ENCODE measurements at regions not wholly inside any gene's neighbourhood (a gene's known extent, or its start where the extent isn't known, plus 50 kb on each side); places are given as distances from the start of the nearest gene placed in this dataset.

DNA sequence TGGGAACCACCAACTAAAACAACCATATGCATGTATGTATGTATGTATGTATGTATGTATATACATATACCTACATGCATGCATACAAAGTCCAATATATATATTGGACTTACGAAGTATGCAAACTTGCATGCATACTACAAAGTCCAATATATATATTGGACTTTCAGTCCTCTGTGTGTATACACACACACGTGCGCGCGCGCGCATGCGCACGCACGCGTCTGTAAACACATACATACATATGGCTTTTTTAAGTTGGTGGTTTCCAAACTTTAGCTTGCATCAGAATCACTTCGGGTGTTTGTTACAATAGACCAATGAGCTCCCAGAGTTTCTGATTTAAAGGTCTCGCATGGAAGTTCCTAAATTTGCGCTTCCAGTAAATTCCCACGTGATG lies 197.5 kb upstream of the C1orf87 start:
- H4K91ac ChIP-seq (ENCODE audit: insufficient read length, low read depth, low read length), result no peak overlapping the region
- no peaks in the 10 kb centered on the region for H3K79me1 ChIP-seq (ENCODE audit: insufficient read depth, low read depth, low read length, poor library complexity, severe bottlenecking)
- no peak overlapping the region for H3K4me2 ChIP-seq (ENCODE audit: insufficient read depth, insufficient read length, low read length)
- no peak overlapping the region for H3K4ac ChIP-seq (ENCODE audit: low read depth, low read length)
- no peak overlapping the region for H2BK12ac ChIP-seq (ENCODE audit: insufficient read length, low read depth, low read length)
- no peak overlapping the region for H4K8ac ChIP-seq (replicated peaks; ENCODE audit: insufficient read length, low read depth, low read length)
- no peak overlapping the region for H3K27ac ChIP-seq (ENCODE audit: insufficient read length, low read depth, low read length)
- H3K9me3 ChIP-seq (ENCODE audit: control insufficient read depth, low read depth, low read length), result no peaks in the 10 kb centered on the region
- H3K23ac ChIP-seq (ENCODE audit: insufficient read length, low read depth, low read length), result no peak overlapping the region
- no peak overlapping the region for H2AFZ ChIP-seq (ENCODE audit: low read length)
- H3K4me1 ChIP-seq (ENCODE audit: insufficient read depth, low read length), result no peaks in the 10 kb centered on the region
- WGBS (ENCODE audit: extremely low coverage, insufficient read length, low lambda C conversion rate), result no CpG with 5 or more reads among the region's 15 CpGs
- H3K23me2 ChIP-seq (ENCODE audit: insufficient read length, low read depth, low read length, poor library complexity, severe bottlenecking), result no peaks in the 10 kb centered on the region
- H2BK120ac ChIP-seq (ENCODE audit: low read depth, low read length, poor library complexity, severe bottlenecking), result no peak overlapping the region
- Mint-ChIP-seq H3K4me1 (no peaks in the 10 kb centered on the region), H3K4me3 (no peak overlapping the region), H3K36me3 (ENCODE audit: insufficient read depth in 1 of 3, low read depth in 3 of 3) (no peaks in the 10 kb centered on the region; a peak in 1 of 7 replicates), H3K27ac (no peak overlapping the region), H3K9me3 (peaks cover 0 to 3% of the 10 kb centered on the region in 2 experiments; a peak in 2 of 5 replicates), H3K27me3 (ENCODE audit: low read depth) (no peaks in the 10 kb centered on the region)
- no peak overlapping the region for H2BK20ac ChIP-seq (ENCODE audit: low read depth, low read length, poor library complexity, severe bottlenecking)
- H3K18ac ChIP-seq (ENCODE audit: insufficient read length, low read depth, low read length), result no peak overlapping the region
- no peak overlapping the region for H2BK15ac ChIP-seq (ENCODE audit: low read depth, low read length)
- TF ChIP-seq, protein P1, sequence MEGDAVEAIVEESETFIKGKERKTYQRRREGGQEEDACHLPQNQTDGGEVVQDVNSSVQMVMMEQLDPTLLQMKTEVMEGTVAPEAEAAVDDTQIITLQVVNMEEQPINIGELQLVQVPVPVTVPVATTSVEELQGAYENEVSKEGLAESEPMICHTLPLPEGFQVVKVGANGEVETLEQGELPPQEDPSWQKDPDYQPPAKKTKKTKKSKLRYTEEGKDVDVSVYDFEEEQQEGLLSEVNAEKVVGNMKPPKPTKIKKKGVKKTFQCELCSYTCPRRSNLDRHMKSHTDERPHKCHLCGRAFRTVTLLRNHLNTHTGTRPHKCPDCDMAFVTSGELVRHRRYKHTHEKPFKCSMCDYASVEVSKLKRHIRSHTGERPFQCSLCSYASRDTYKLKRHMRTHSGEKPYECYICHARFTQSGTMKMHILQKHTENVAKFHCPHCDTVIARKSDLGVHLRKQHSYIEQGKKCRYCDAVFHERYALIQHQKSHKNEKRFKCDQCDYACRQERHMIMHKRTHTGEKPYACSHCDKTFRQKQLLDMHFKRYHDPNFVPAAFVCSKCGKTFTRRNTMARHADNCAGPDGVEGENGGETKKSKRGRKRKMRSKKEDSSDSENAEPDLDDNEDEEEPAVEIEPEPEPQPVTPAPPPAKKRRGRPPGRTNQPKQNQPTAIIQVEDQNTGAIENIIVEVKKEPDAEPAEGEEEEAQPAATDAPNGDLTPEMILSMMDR (conservative IDR thresholded peaks at IDR 0.05), result no peak
- H3T11ph ChIP-seq (ENCODE audit: low read length), result no peak overlapping the region
- H4K5ac ChIP-seq (ENCODE audit: insufficient read length, low read depth, low read length), result no peak overlapping the region
- no peak overlapping the region for H3K9ac ChIP-seq (ENCODE audit: extremely low read depth, insufficient read length, low read length)
- DNase-seq, result no peak
- H3K27me3 ChIP-seq (ENCODE audit: insufficient read depth, low read length), result no peaks in the 10 kb centered on the region; the same call in 1 of the 2 replicates
- H2BK5ac ChIP-seq (ENCODE audit: insufficient read length, low read length), result no peak overlapping the region
- no peak overlapping the region for H3K56ac ChIP-seq (ENCODE audit: insufficient read length, low read depth, low read length)
- H2AK5ac ChIP-seq (ENCODE audit: insufficient read length, low read length), result no peak overlapping the region
- H3K14ac ChIP-seq (ENCODE audit: insufficient read depth, low read length), result no peak overlapping the region
- no peaks in the 10 kb centered on the region for H4K20me1 ChIP-seq (ENCODE audit: control insufficient read depth, insufficient read depth, insufficient read length)
- no peaks in the 10 kb centered on the region for H3K79me2 ChIP-seq (ENCODE audit: insufficient read depth, low read length)
